GM20431 (cell line): ENCODE measurements at regions not wholly inside any gene's neighbourhood (a gene's known extent, or its start where the extent isn't known, plus 50 kb on each side); places are given as distances from the start of the nearest gene placed in this dataset.
"Not testable (repeated sequence)": the region's sequence is repeated elsewhere in the genome, so short reads cannot be mapped to it uniquely, and the experiment has no call there.

Experiments
- in situ Hi-C: fragments of 300-500 bp; cut with MseI, MboI; formaldehyde crosslinking; loops from one replicate; pipeline ENCODE4 v1.15.0; 2020; ENCODE audit warnings: low sequenced_read_pairs; ENCODE audit not compliant: unreplicated experiment

GRCh38 chr11:80958361-80958760, 1517.5 kb upstream of the TENM4 start:
- in situ Hi-C loops, result no loop called here

GRCh38 chr11:80955588-80955987, 1514.8 kb upstream of the TENM4 start:
- in situ Hi-C loops, result no loop called here

- in situ Hi-C loops, result no loop called here
These were observed 1508.0 kb upstream of the TENM4 start for GRCh38 chr11:80948781-80949180.

GRCh38 chr11:80944758-80945157, 1503.9 kb upstream of the TENM4 start:
- in situ Hi-C loops, result no loop called here

GRCh38 chr11:80943226-80943625, 1502.4 kb upstream of the TENM4 start:
- in situ Hi-C loops, result no loop called here

GRCh38 chr11:80937842-80938241, 1497.0 kb upstream of the TENM4 start:
- in situ Hi-C loops, result no loop called here

GRCh38 chr11:80930038-80930437, 1489.2 kb upstream of the TENM4 start:
- in situ Hi-C loops, result no loop called here

GRCh38 chr11:80929031-80929805, 1488.4 kb upstream of the TENM4 start:
- in situ Hi-C loops, result no loop called here

- in situ Hi-C loops, result no loop called here
These were observed 1484.5 kb upstream of the TENM4 start for GRCh38 chr11:80925321-80925720.

GRCh38 chr11:80921310-80921709, 1480.5 kb upstream of the TENM4 start:
- in situ Hi-C loops, result not testable (repeated sequence)

GRCh38 chr11:80916173-80916798, 1475.5 kb upstream of the TENM4 start:
- in situ Hi-C loops, result no loop called here

- in situ Hi-C loops, result no loop called here
These were observed 1473.5 kb upstream of the TENM4 start for GRCh38 chr11:80914311-80914710.

GRCh38 chr11:80911666-80912065, 1470.8 kb upstream of the TENM4 start:
- in situ Hi-C loops, result no loop called here

- in situ Hi-C loops, result no loop called here
These were observed 1459.4 kb upstream of the TENM4 start for GRCh38 chr11:80900265-80900664.

- in situ Hi-C loops, result no loop called here
These were observed 1458.6 kb upstream of the TENM4 start for GRCh38 chr11:80899381-80899780.

GRCh38 chr11:80898910-80899309, 1458.1 kb upstream of the TENM4 start:
- in situ Hi-C loops, result no loop called here

GRCh38 chr11:80886684-80887083, 1445.9 kb upstream of the TENM4 start:
- in situ Hi-C loops, result no loop called here

- in situ Hi-C loops, result no loop called here
These were observed 1432.6 kb upstream of the TENM4 start for GRCh38 chr11:80873310-80873999.

GRCh38 chr11:80872116-80872728, 1431.4 kb upstream of the TENM4 start:
- in situ Hi-C loops, result no loop called here

- in situ Hi-C loops, result no loop called here
These were observed 1428.0 kb upstream of the TENM4 start for GRCh38 chr11:80868831-80869230.

- in situ Hi-C loops, result no loop called here
These were observed 1421.2 kb upstream of the TENM4 start for GRCh38 chr11:80862011-80862410.
